ENCODE measurements at regions not wholly inside any gene's neighbourhood (a gene's known extent, or its start where the extent isn't known, plus 50 kb on each side); places are given as distances from the start of the nearest gene placed in this dataset.

GRCh38 chr20:53660078-53660909, 66.7 kb upstream of the ZNF217 start:
- Histone ChIP-seq H3K4me1 (ENCODE audit: control insufficient read depth in 4 of 4, insufficient read depth in 4 of 4, low read length in 3 of 4) (peaks cover 7 to 33% (median 26%) of the 10 kb centered on the region in 4 donors), H3K9me3 (ENCODE audit: control insufficient read depth in 4 of 4, low read length in 3 of 4) (no peaks in the 10 kb centered on the region), H3K27ac (ENCODE audit: low read depth in 1 of 2, low read length in 2 of 2) (peak overlapping the region; percentile 43 to 82), H3K9ac (ENCODE audit: low read depth in 1 of 2, low read length in 2 of 2) (peak overlapping the region; percentile 47 to 69), H3K27me3 (ENCODE audit: control insufficient read depth in 4 of 4, insufficient read depth in 4 of 4, low read length in 3 of 4) (no peaks in the 10 kb centered on the region), H3K36me3 (ENCODE audit: control insufficient read depth in 4 of 4, insufficient read depth in 3 of 4, low read depth in 1 of 4, low read length in 3 of 4) (no peaks in the 10 kb centered on the region), H3K4me3 (ENCODE audit: low read depth in 1 of 3, low read length in 3 of 3) (peak overlapping the region in 2 of 3 donors; percentile 45 to 60)
- DNase-seq (ENCODE audit: low spot score), result no peak
- no peak for TF ChIP-seq TAF1 (conservative IDR thresholded peaks at IDR 0.05)
- TF ChIP-seq HNF4A (conservative IDR thresholded peaks at IDR 0.05), result no peak
- TF ChIP-seq ATF3 (IDR thresholded peaks at IDR 0.05), result no peak
- TF ChIP-seq REST (IDR thresholded peaks at IDR 0.05), result no peak
- TF ChIP-seq NR2F2 (IDR thresholded peaks at IDR 0.05), result peak; percentile 24
- TF ChIP-seq, protein P1, sequence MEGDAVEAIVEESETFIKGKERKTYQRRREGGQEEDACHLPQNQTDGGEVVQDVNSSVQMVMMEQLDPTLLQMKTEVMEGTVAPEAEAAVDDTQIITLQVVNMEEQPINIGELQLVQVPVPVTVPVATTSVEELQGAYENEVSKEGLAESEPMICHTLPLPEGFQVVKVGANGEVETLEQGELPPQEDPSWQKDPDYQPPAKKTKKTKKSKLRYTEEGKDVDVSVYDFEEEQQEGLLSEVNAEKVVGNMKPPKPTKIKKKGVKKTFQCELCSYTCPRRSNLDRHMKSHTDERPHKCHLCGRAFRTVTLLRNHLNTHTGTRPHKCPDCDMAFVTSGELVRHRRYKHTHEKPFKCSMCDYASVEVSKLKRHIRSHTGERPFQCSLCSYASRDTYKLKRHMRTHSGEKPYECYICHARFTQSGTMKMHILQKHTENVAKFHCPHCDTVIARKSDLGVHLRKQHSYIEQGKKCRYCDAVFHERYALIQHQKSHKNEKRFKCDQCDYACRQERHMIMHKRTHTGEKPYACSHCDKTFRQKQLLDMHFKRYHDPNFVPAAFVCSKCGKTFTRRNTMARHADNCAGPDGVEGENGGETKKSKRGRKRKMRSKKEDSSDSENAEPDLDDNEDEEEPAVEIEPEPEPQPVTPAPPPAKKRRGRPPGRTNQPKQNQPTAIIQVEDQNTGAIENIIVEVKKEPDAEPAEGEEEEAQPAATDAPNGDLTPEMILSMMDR (IDR thresholded peaks at IDR 0.05; ENCODE audit: low read depth, low read length, missing input control), result no peak
- 19% methylated on average over 38 of the region's 38 CpGs for WGBS

- DNase-seq (ENCODE audit: low spot score), result no peak
- Histone ChIP-seq H3K4me1 (ENCODE audit: control insufficient read depth in 4 of 4, insufficient read depth in 4 of 4, low read length in 3 of 4) (peaks cover 7 to 33% (median 26%) of the 10 kb centered on the region in 4 donors), H3K27me3 (ENCODE audit: control insufficient read depth in 4 of 4, insufficient read depth in 4 of 4, low read length in 3 of 4) (no peaks in the 10 kb centered on the region), H3K4me3 (ENCODE audit: low read depth in 1 of 3, low read length in 3 of 3) (no peak overlapping the region), H3K36me3 (ENCODE audit: control insufficient read depth in 4 of 4, insufficient read depth in 3 of 4, low read depth in 1 of 4, low read length in 3 of 4) (no peaks in the 10 kb centered on the region), H3K27ac (ENCODE audit: low read depth in 1 of 2, low read length in 2 of 2) (no peak overlapping the region), H3K9me3 (ENCODE audit: control insufficient read depth in 4 of 4, low read length in 3 of 4) (no peaks in the 10 kb centered on the region), H3K9ac (ENCODE audit: low read depth in 1 of 2, low read length in 2 of 2) (no peak overlapping the region)
- 96% methylated on average over 11 of the region's 11 CpGs for WGBS
- TF ChIP-seq HNF4A (conservative IDR thresholded peaks at IDR 0.05) (no peak), YY1 (IDR thresholded peaks at IDR 0.05) (no peak), NR2F2 (IDR thresholded peaks at IDR 0.05) (no peak), ATF3 (IDR thresholded peaks at IDR 0.05) (no peak), RAD21 (IDR thresholded peaks at IDR 0.05) (no peak), MAX (IDR thresholded peaks at IDR 0.05) (no peak), REST (IDR thresholded peaks at IDR 0.05) (no peak), RXRA (IDR thresholded peaks at IDR 0.05) (no peak)
- TF ChIP-seq, protein P1 (IDR thresholded peaks at IDR 0.05; ENCODE audit: low read depth, low read length, missing input control), result no peak
These were observed 65.3 kb upstream of the ZNF217 start for GRCh38 chr20:53658973-53659372.

Data from liver (tissue), 8 donors.